ENCODE measurements at regions not wholly inside any gene's neighbourhood (a gene's known extent, or its start where the extent isn't known, plus 50 kb on each side); places are given as distances from the start of the nearest gene placed in this dataset.
"Not testable (repeated sequence)": the region's sequence is repeated elsewhere in the genome, so short reads cannot be mapped to it uniquely, and the experiment has no call there.

GRCh38 chr3:154898916-154899315 is 181.2 kb upstream of the MME start:
- no peak for DNase-seq

- DNase-seq, result no peak
These were observed 181.7 kb upstream of the MME start for GRCh38 chr3:154898443-154898842.

GRCh38 chr3:154893813-154894212 is 186.3 kb upstream of the MME start:
- no peak for DNase-seq

GRCh38 chr3:154889227-154889634 is 190.9 kb upstream of the MME start:
- no peak for DNase-seq

GRCh38 chr3:154887869-154888268 is 192.2 kb upstream of the MME start:
- DNase-seq, result no peak

GRCh38 chr3:154886437-154886836 is 193.7 kb upstream of the MME start:
- no peak for DNase-seq

GRCh38 chr3:154885418-154885817 is 194.7 kb upstream of the MME start:
- no peak for DNase-seq

- no peak for DNase-seq
These were observed 195.2 kb upstream of the MME start for GRCh38 chr3:154884952-154885351.

GRCh38 chr3:154875142-154875541 is 205.0 kb upstream of the MME start:
- no peak for DNase-seq

GRCh38 chr3:154872696-154873095 is 207.4 kb upstream of the MME start:
- no peak for DNase-seq

GRCh38 chr3:154872074-154872473 is 208.0 kb upstream of the MME start:
- no peak for DNase-seq

- no peak for DNase-seq
These were observed 215.2 kb upstream of the MME start for GRCh38 chr3:154864947-154865346.

GRCh38 chr3:154862265-154862664 is 217.9 kb upstream of the MME start:
- DNase-seq, result no peak

- DNase-seq, result not testable (repeated sequence)
These were observed 227.1 kb upstream of the MME start for GRCh38 chr3:154852998-154853397.

GRCh38 chr3:154852515-154852914 is 227.6 kb upstream of the MME start:
- DNase-seq, result no peak

- peak; percentile 59 for DNase-seq
These were observed 228.5 kb upstream of the MME start for GRCh38 chr3:154851644-154852043.

GRCh38 chr3:154850921-154851320 is 229.2 kb upstream of the MME start:
- no peak for DNase-seq

GRCh38 chr3:154849408-154849807 is 230.7 kb upstream of the MME start:
- no peak for DNase-seq

- DNase-seq, result peak; percentile 57
These were observed 235.3 kb upstream of the MME start for GRCh38 chr3:154844863-154845262.

- no peak for DNase-seq
These were observed 236.5 kb upstream of the MME start for GRCh38 chr3:154843647-154844046.

- no peak for DNase-seq
These were observed 237.6 kb upstream of the MME start for GRCh38 chr3:154842536-154842935.

GRCh38 chr3:154835639-154836038 is 244.5 kb upstream of the MME start:
- no peak for DNase-seq

GRCh38 chr3:154834831-154835230 is 245.3 kb upstream of the MME start:
- not testable (repeated sequence) for DNase-seq

GRCh38 chr3:154829929-154830328 is 250.2 kb upstream of the MME start:
- no peak for DNase-seq

- no peak for DNase-seq
These were observed 260.6 kb upstream of the MME start for GRCh38 chr3:154819491-154819890.

GRCh38 chr3:154818676-154819255 is 261.4 kb upstream of the MME start:
- DNase-seq, result no peak
